DLD1 (cell line): ENCODE measurements at regions not wholly inside any gene's neighbourhood (a gene's known extent, or its start where the extent isn't known, plus 50 kb on each side); places are given as distances from the start of the nearest gene placed in this dataset.

Experiments
- in situ Hi-C: cut with HindIII; loops from 2 replicates; pipeline ENCODE4 v1.10.0; 2017; ENCODE audit warnings: low sequenced_read_pairs

GRCh38 chr12:47023311-47023710, 56.1 kb upstream of the PCED1B start:
- in situ Hi-C loops = loop anchor here (5.0 to 25.0 kb wide), 3 partner anchors 66 to 661 kb away; no protein-coding TSS in a partner anchor

GRCh38 chr12:47023953-47024352, 55.5 kb upstream of the PCED1B start:
- in situ Hi-C loops = loop anchor here (5.0 to 25.0 kb wide), 3 partner anchors 67 to 661 kb away; no protein-coding TSS in a partner anchor

- in situ Hi-C loops = loop anchor here (5.0 to 25.0 kb wide), 3 partner anchors 67 to 660 kb away; no protein-coding TSS in a partner anchor
These were observed 55.0 kb upstream of the PCED1B start for GRCh38 chr12:47024463-47024862.

- in situ Hi-C loops = loop anchor here (10.0 kb wide), 1 partner anchor 659 kb away; no protein-coding TSS in a partner anchor
These were observed 54.1 kb upstream of the PCED1B start for GRCh38 chr12:47025349-47025748.

GRCh38 chr12:47025798-47026197, 53.6 kb upstream of the PCED1B start:
- in situ Hi-C loops = loop anchor here (10.0 kb wide), 1 partner anchor 659 kb away; no protein-coding TSS in a partner anchor

- in situ Hi-C loops = loop anchor here (10.0 kb wide), 1 partner anchor 659 kb away; no protein-coding TSS in a partner anchor
These were observed 53.1 kb upstream of the PCED1B start for GRCh38 chr12:47026291-47026690.
